IMR-90 (cell line): ENCODE measurements at regions not wholly inside any gene's neighbourhood (a gene's known extent, or its start where the extent isn't known, plus 50 kb on each side); places are given as distances from the start of the nearest gene placed in this dataset.

Source experiments
- ATAC-seq: fragments of 200-7000 bp; cut with Tn5 transposase; 2 replicates; pipeline ENCODE4 v1.9.1; 2020; ENCODE audit warnings: low read depth, mild to moderate bottlenecking, moderate library complexity
- BruUV-seq: library from RNA; stranded (reverse); fragments of 400-500 nt; replicated peaks from 2 replicates; lab custom pipeline; 2021; lab: Mats Ljungman, UMichigan
- CTCF ChIA-PET: fragments of 300-600 bp; formaldehyde crosslinking; extraction: SDS; loops from one replicate; lab custom pipeline; 2021; ENCODE audit warnings: antibody characterized with exemption; lab: Yijun Ruan, JAX
- POLR2A ChIA-PET: fragments of 300-600 bp; sonication (Branson Sonifier 250); formaldehyde crosslinking; loops from one replicate; lab custom pipeline; 2022; ENCODE audit warnings: antibody characterized with exemption; ENCODE audit not compliant: unreplicated experiment; lab: Charles Lee
- DNase-seq: peaks from one replicate; pipeline ENCODE4 v3.0.0; 2013
- H2AFZ ChIP-seq: replicated peaks from 2 replicates; pipeline ENCODE3; 2013; ENCODE audit warnings: low read length, mild to moderate bottlenecking; ENCODE audit not compliant: poor library complexity
- H2AK5ac ChIP-seq: 2 replicates; pipeline ENCODE4 v1.6.1; 2013; ENCODE audit warnings: low read depth, low read length, inconsistent platforms
- H2AK9ac ChIP-seq: replicated peaks from 2 replicates; pipeline ENCODE3; 2013; ENCODE audit warnings: mild to moderate bottlenecking, low read depth, low read length, moderate library complexity; ENCODE audit not compliant: poor library complexity
- H2BK120ac ChIP-seq: 2 replicates; pipeline ENCODE4 v1.6.1; 2013; ENCODE audit warnings: low read depth, low read length, inconsistent platforms
- H2BK15ac ChIP-seq: 3 replicates; pipeline ENCODE4 v1.6.1; 2013; ENCODE audit warnings: low read depth, low read length, inconsistent platforms
- H2BK20ac ChIP-seq: 2 replicates; pipeline ENCODE4 v1.6.1; 2013; ENCODE audit warnings: low read depth, mild to moderate bottlenecking, inconsistent platforms, low read length, moderate library complexity
- H2BK5ac ChIP-seq: 2 replicates; pipeline ENCODE4 v1.6.1; 2013; ENCODE audit warnings: mild to moderate bottlenecking, low read depth, low read length, inconsistent platforms; ENCODE audit not compliant: poor library complexity, severe bottlenecking
- H3K14ac ChIP-seq: replicated peaks from 2 replicates; pipeline ENCODE4 v1.6.1; 2013; ENCODE audit warnings: low read depth, low read length, inconsistent platforms
- H3K18ac ChIP-seq: 2 replicates; pipeline ENCODE4 v1.6.1; 2013; ENCODE audit warnings: low read depth, low read length, control low read depth
- H3K23ac ChIP-seq: 2 replicates; pipeline ENCODE4 v1.6.1; 2013; ENCODE audit warnings: low read depth, low read length, inconsistent platforms
- H3K27ac ChIP-seq: 2 replicates; pipeline ENCODE4 v1.5.1; 2013; ENCODE audit warnings: mild to moderate bottlenecking, control low read depth, low read length; ENCODE audit not compliant: insufficient read depth
- H3K27me3 ChIP-seq: 2 replicates; pipeline ENCODE4 v1.6.1; 2013; ENCODE audit warnings: low read length; ENCODE audit not compliant: control insufficient read depth, insufficient read depth
- H3K36me3 ChIP-seq: 2 replicates; pipeline ENCODE4 v1.6.1; 2013; ENCODE audit warnings: low read length, mixed read lengths; ENCODE audit not compliant: control insufficient read depth, insufficient read depth
- H3K4ac ChIP-seq: 2 replicates; pipeline ENCODE4 v1.6.1; 2013; ENCODE audit warnings: low read depth, low read length, inconsistent platforms
- H3K4me1 ChIP-seq: 2 replicates; pipeline ENCODE4 v1.6.1; 2013; ENCODE audit warnings: low read length, mixed read lengths; ENCODE audit not compliant: control insufficient read depth, insufficient read depth
- H3K4me2 ChIP-seq: 2 replicates; pipeline ENCODE4 v1.6.1; 2013; ENCODE audit warnings: low read depth, mild to moderate bottlenecking, control low read depth, low read length, moderate library complexity
- H3K4me3 ChIP-seq: 2 replicates; pipeline ENCODE4 v1.5.1; 2013; ENCODE audit warnings: low read depth, mild to moderate bottlenecking, control low read depth, low read length, moderate library complexity; ENCODE audit not compliant: insufficient read depth
- H3K56ac ChIP-seq: 2 replicates; pipeline ENCODE4 v1.6.1; 2013; ENCODE audit warnings: low read length, inconsistent platforms; ENCODE audit not compliant: insufficient read depth; ENCODE audit errors: extremely low read depth
- H3K79me1 ChIP-seq, 2 experiments: 2 replicates each; pipeline ENCODE4 v1.6.1; 2013; ENCODE audit warnings: low read length in 2 of 2, inconsistent platforms in 1 of 2, low read depth in 1 of 2
- H3K9ac ChIP-seq: 2 replicates; pipeline ENCODE4 v1.6.1; 2013; ENCODE audit warnings: low read depth, low read length, control low read depth
- H3K9me1 ChIP-seq: 2 replicates; pipeline ENCODE4 v1.6.1; 2013; ENCODE audit warnings: low read length, inconsistent platforms; ENCODE audit not compliant: insufficient read depth
- H3K9me3 ChIP-seq: 2 replicates; pipeline ENCODE4 v1.6.1; 2013; ENCODE audit warnings: low read length; ENCODE audit not compliant: control insufficient read depth, insufficient read depth
- H4K20me1 ChIP-seq: 2 replicates; pipeline ENCODE4 v1.6.1; 2013; ENCODE audit warnings: low read length, inconsistent platforms; ENCODE audit not compliant: insufficient read depth
- H4K5ac ChIP-seq: 2 replicates; pipeline ENCODE4 v1.6.1; 2013; ENCODE audit warnings: mild to moderate bottlenecking, low read depth, low read length, control low read depth
- H4K8ac ChIP-seq, 2 experiments: 2 replicates each; pipeline ENCODE4 v1.6.1; 2013; ENCODE audit warnings: low read depth in 2 of 2, low read length in 2 of 2, control low read depth in 1 of 2, inconsistent platforms in 1 of 2
- H4K91ac ChIP-seq: 2 replicates; pipeline ENCODE4 v1.6.1; 2013; ENCODE audit warnings: low read depth, low read length, inconsistent platforms; ENCODE audit not compliant: insufficient read depth
- FOS ChIP-seq: fragments of 150-350 bp; IDR thresholded peaks from 2 replicates; pipeline ENCODE4 v1.6.1; 2016; ENCODE audit warnings: low read depth, low read length
- WGBS, 2 experiments: methylation state at CpG; one replicate each; pipeline versions ENCODE4 v1.1.5 to v1.1.7; 2013; ENCODE audit warnings: missing lambda C conversion rate in 2 of 2; ENCODE audit not compliant: insufficient read length in 1 of 2; ENCODE audit errors: extremely low coverage in 2 of 2; 5-methylcytosine and 5-hydroxymethylcytosine counted together
- dilution Hi-C: fragments of 300-500 bp; cut with HindIII; formaldehyde crosslinking; loops from one replicate; pipeline ENCODE4 v1.14.3; 2018; ENCODE audit warnings: low sequenced_read_pairs; ENCODE audit not compliant: unreplicated experiment
- in situ Hi-C: fragments of 300-500 bp; cut with MboI; formaldehyde crosslinking; loops from 3 replicates; pipeline ENCODE4 v1.14.3; 2019; ENCODE audit warnings: low sequenced_read_pairs, inconsistent platforms, mixed read lengths
- intact Hi-C: fragments of 100-400 bp; cut with micrococcal nuclease; formaldehyde crosslinking; loops from 2 replicates; pipeline ENCODE4 v1.10.0; 2022
- TF ChIP-seq, protein P1 (sequence below): conservative IDR thresholded peaks from 2 replicates; pipeline ENCODE4 v1.5.1; 2012; ENCODE audit warnings: mild to moderate bottlenecking, low read depth, low read length, improper control_type of control experiment

DNA sequence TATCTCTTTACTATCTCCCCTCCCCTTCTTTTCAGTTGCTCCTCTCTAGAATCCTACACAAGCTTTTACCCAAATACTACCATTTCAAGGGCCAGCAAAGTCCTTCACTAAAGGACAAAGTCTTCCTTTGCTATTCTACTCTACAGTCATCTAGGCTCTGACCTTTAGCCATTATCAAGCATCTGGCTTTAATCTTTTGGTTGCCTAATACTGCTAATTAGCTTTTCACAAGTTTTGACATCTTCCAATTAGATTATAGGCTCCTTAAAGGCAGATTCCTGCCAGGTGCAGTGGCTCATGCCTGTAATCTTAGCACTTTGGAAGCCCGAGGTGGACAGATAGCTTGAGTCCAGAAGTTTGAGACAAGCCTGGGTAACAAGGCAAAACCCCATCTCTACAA, 194.4 kb downstream of the SH3BP4 start:
- in situ Hi-C loops (loop anchor here (5.0 kb wide), 1 partner anchor 436 kb away; no protein-coding TSS in a partner anchor), intact Hi-C loops (no loop called here), dilution Hi-C loops (loop anchor here (25.0 kb wide), 1 partner anchor 591 kb away; no protein-coding TSS in a partner anchor)
- H2BK5ac ChIP-seq: no peak overlapping the region
- H4K8ac ChIP-seq: no peak overlapping the region
- no peak for TF ChIP-seq FOS
- TF ChIP-seq, protein P1, sequence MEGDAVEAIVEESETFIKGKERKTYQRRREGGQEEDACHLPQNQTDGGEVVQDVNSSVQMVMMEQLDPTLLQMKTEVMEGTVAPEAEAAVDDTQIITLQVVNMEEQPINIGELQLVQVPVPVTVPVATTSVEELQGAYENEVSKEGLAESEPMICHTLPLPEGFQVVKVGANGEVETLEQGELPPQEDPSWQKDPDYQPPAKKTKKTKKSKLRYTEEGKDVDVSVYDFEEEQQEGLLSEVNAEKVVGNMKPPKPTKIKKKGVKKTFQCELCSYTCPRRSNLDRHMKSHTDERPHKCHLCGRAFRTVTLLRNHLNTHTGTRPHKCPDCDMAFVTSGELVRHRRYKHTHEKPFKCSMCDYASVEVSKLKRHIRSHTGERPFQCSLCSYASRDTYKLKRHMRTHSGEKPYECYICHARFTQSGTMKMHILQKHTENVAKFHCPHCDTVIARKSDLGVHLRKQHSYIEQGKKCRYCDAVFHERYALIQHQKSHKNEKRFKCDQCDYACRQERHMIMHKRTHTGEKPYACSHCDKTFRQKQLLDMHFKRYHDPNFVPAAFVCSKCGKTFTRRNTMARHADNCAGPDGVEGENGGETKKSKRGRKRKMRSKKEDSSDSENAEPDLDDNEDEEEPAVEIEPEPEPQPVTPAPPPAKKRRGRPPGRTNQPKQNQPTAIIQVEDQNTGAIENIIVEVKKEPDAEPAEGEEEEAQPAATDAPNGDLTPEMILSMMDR: no peak
- H2AK5ac ChIP-seq: no peak overlapping the region
- no peak overlapping the region for H4K5ac ChIP-seq
- H3K23ac ChIP-seq: no peak overlapping the region
- H2AFZ ChIP-seq: no peak overlapping the region
- H3K18ac ChIP-seq: no peak overlapping the region
- no peaks in the 10 kb centered on the region for H4K20me1 ChIP-seq
- ATAC-seq (no peak), DNase-seq (no peak)
- no peak overlapping the region for H2AK9ac ChIP-seq
- H3K79me1 ChIP-seq: no peaks in the 10 kb centered on the region
- H3K56ac ChIP-seq: no peak overlapping the region
- no peaks in the 10 kb centered on the region for H3K4me1 ChIP-seq
- CTCF ChIA-PET: interaction anchor here (1.1 kb wide), 1 partner anchor 14 kb away, joined by 3 read pairs; no protein-coding TSS in a partner anchor
- no peak overlapping the region for H2BK15ac ChIP-seq
- no peak overlapping the region for H3K4ac ChIP-seq
- no peak overlapping the region for H3K4me3 ChIP-seq
- no peak overlapping the region for H3K27ac ChIP-seq
- H4K91ac ChIP-seq: no peak overlapping the region
- no peaks in the 10 kb centered on the region for H3K9me3 ChIP-seq
- no peak overlapping the region for H2BK120ac ChIP-seq
- no peaks in the 10 kb centered on the region for H3K36me3 ChIP-seq
- no peak overlapping the region for H3K9ac ChIP-seq
- 40% methylated on average over 1 of the region's 1 CpG; no CpG with 5 or more reads in 1 of the 2 experiments for WGBS, 2 experiments
- no TSS peak for BruUV-seq
- POLR2A ChIA-PET: no interaction called here
- peaks cover 63% of the 10 kb centered on the region for H3K27me3 ChIP-seq
- H3K4me2 ChIP-seq: no peak overlapping the region
- no peak overlapping the region for H3K14ac ChIP-seq
- no peaks in the 10 kb centered on the region for H3K9me1 ChIP-seq
- no peak overlapping the region for H2BK20ac ChIP-seq
